ENCODE measurements at regions not wholly inside any gene's neighbourhood (a gene's known extent, or its start where the extent isn't known, plus 50 kb on each side); places are given as distances from the start of the nearest gene placed in this dataset.
A peak's percentile ranks its signal among the peaks of the same experiment; 100 is the strongest.

DNA sequence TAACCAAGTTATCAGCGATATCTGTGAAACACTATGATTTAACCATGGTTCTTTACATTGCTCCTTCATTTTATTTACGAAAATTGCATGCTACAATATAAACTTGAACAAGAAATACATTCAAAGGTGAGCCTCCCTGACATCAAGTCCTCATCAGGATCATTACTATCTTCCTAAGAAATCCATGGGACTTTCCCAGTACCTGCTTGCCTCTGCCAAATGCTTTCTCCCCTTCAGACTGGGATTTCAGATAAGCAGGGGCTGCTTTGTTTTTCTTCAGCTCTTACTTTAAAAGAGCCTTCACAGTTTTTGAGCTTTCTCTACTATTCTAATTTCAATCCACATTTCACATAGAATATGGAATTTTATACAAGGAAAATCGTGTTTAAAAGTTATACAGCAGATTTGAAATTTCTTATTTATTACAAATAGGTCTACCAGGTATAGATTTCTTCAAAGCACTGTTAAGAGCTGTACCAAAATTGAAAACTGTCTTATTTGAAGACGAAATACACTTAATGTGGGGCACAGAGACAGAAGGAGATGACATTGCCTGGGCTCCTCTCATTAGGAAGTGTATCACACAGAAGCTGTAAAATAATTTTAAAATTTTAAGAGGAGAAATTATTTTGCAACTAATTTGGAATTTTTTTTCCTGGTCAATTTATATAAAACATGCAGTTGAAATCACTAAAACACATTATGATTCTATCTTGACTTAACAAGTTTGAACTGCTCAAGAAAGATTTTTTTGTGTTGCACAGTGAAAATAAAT is 615.0 kb upstream of the AGTR1 start:
- no peak for DNase-seq (ENCODE audit: low spot score)

DNA sequence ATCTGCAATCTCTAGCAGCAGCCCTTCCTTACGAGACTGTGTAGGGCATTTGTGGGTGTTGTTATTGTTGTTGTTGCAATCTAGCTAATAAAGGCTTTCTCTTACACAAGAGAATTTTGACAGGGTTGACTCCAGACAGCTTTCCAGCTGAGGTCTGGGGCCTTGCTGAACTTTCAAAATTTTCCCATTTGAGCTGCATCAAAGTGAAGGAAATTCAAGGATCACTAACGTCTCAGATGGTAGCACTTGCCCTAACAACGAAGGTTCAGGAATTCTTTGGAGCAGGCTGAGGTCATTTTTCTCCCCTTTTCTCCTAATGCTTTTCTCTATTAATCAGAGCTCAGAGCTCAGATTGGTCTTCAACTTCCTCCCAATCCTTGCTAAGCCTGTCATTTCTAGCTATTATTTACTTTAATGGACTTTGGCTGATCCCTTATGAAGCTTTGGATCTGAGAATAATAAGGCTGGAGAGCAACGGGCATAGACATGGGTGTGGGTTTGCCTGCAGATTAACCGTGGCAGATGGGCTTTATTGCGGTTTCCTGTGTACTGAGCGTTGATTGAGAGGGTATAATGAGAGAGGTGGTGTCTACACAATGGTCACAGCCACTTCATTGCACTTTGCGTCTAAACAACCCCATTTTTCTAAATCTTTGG is 614.0 kb upstream of the AGTR1 start:
- no peak for DNase-seq (ENCODE audit: low spot score)

DNA sequence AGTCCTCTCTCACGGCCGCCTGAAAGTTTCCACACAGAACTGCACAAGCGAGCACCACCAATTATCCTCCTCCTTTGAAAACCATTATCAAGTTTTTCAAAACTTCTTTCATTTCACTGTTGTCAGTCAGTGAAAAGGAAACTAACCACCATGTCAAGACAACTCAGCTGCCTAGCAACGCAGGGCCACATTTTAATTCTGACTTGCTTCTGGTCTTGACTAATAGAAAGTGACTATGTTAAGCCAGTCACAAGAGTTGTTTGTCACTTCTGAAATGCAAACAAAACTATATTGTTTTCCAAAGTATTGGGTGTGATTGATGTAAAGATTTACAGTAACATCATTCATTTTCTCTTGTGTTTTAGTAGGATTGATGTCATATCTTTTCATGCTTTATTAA is 612.8 kb upstream of the AGTR1 start:
- DNase-seq (ENCODE audit: low spot score), result no peak

DNA sequence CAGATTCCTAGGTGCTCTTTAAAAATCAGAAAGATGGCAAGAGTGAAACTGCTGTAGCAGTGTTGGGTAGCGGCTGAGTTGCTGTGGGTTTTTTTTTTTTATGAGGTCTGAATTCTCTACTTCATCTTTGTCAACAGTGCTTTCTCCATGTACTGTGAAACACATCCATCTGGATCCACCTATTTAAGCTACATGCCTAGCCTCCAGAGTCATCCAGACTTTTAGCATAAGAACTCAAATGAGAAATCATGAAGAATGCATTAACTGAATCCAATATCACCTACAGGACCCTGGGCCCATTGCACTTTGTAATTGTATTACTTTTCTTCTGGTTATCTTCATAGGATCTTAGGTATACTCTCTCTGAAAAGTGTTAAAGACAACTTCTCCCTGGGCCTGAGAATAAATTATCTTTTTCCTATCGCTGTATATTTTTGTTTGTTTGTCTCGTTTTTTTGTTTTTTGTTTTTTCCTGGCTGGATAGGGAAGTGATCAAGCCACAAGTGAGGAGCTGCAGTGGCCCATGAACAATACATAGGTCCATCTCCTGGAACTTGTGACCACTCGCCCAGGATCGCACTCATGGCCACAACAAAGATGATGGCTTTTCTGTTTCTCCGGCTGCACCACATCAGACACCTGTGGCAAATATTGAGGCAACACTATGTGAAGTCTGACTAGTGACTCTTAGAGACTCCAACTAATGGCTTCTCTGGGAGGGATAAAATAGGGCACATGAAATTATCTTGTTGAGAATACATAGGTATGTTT is 609.9 kb upstream of the AGTR1 start:
- no peak for DNase-seq (ENCODE audit: low spot score)

DNA sequence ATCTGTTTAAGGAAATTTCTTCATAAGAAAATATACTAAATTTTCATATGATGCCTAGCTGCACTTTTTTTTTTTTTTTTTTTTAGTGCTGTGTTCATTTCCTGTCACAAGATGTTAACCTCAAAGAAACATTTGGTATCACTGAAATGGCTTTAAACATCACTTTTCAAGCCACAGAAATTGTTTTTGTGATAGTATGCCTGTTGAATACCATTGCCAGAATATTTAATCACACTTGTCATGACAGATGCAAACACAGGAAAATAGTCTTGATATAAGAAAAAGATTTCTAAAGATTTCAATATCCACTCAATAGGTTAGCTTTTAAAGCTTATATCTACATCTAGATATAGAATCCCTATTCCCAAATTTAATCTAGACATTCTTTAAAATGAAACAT is 608.5 kb upstream of the AGTR1 start:
- DNase-seq (ENCODE audit: low spot score), result no peak

DNA sequence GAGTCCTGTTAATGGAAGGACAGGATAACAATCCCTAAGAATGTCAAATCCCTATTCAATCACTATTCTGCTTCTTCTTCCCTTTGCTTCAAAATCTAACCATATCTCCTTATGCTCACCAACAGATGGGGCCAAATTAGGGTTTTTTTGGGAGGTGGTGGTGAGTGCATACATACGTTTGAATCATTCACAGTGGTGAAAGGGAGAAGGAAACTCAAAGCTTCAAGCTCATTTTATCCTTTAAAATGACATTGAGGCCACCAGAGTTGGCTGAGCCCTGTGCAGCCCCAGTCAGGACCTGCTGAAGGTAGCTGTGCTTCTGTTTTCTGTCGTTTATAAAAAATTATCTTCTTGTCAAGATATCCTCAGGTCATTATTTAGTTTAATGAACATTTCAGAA is 607.5 kb upstream of the AGTR1 start:
- no peak for DNase-seq (ENCODE audit: low spot score)

DNA sequence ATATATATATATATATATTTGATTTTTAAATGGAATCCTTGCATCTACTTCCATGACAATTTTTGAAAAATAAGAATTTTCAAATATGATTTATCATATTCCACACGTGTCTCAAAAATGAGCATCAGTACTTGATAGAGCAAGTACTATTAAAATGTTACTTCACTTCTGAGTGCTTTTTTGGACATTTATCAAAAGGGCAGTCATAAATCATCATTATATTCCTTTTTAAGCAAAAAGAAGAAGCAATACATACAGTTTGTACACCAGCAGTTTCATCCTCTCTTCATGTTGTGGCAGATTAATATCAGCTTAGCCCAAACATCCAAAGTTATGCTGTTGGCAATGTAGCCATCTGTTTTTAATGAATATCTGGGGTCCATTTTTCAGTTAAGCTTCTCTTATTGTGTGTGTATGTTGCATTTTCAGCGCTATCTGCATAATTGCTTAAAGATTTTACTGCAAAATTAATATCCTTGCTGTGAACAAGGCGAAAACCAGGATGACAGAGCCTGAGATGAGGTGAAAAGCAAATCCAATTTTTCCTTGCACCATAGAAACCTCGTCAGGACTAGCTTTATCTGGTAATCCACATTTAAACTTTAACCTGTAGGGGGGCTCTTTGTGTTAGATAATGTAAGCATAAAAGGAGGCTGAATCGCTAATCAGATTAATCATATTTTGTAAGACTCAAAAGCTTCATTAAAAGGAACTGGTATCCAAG is 604.9 kb upstream of the AGTR1 start:
- no peak for DNase-seq (ENCODE audit: low spot score)

DNA sequence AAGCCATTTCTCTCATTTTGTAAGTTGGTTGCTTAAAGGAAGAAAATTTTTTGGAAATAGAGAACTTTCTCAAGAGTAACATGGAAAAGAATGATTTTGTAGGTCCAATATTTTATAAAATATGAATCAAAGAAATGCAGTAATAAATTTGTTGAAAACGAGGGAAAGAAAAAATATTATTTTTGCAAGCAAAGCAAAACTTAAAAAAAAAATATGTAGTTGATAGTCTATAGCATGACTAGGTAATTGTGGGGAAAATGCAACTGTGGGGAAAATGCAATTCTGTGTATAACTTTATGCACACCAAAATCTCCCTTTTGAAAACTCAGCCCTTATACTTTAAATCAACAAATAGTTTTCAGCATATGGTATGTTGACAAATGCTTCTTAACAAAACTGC is 604.0 kb upstream of the AGTR1 start:
- DNase-seq (ENCODE audit: low spot score), result no peak

DNA sequence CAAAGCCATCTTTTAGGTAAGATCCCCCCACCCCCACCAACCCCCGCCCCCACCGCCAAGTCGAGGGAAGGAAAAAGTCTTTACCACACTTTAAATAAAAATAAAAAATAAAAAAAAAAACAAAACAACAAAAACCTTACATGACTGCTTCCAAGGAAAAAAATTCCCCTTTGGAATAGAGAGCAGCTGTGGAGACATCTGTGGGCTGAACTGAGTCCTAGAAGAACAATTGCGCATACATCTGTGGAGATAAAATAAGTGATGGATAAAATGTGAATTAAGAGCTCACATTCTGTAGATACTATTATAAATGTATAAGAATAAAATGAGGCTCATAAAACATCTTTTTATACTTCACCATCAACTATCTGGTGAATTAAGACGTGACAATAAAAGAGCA is 601.7 kb upstream of the AGTR1 start:
- no peak for DNase-seq (ENCODE audit: low spot score)

DNA sequence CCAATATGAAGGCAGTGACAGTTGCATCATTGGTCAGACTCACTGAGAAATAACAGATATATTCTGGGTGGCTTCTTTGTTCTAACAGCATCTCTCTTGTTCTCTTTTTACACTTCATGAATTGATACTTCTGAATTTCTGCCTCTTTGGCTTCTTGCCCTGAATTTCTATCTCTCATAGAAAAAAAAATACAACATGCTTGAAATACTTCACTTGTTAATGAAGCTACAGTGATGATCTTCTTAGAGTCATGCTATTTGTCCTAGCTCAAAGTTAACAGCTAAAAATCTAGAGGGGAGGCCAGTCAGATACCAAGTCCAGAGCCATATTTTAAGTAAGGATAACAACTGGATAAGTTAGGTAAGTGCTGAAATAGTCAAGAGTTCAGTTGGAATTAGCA is 597.2 kb upstream of the AGTR1 start:
- DNase-seq (ENCODE audit: low spot score), result no peak

DNA sequence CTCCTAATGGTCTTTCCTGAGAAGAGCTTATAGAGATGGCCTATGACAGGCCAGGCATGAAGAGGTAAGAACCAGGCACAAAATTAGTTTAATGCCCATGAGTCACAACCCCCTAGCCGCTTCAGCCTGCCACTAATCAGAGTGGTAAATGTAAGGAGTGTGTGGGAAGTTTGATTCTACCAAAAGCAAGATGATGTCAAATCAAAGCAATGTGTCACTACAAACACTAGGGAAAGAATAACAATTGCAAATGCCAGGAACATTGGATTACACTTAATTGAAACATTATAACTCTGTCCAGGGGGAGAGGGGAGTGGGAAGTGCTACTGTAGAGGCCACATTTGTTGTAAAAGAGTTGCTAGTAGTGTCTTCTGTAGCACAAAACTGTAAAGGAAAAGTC is 596.6 kb upstream of the AGTR1 start:
- DNase-seq (ENCODE audit: low spot score), result no peak

DNA sequence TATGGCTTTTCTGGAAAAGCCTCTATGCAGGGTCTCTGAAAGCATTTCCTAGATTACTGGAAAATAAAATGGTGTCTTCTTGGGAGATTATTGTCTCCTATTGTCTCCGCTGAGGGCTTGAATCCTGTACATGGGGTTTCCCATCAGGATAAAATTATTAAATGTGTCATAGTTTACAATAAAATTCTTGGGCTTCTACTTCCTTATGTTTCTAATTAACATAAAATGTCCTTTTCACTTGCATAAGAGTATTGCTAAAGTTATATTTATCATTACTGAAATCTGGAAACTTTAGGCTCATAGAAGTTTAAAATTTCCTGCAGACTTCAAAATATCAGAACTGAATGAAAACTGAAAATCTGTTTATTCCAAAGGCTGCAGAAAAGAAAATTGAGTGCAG is 595.5 kb upstream of the AGTR1 start:
- no peak for DNase-seq (ENCODE audit: low spot score)

DNA sequence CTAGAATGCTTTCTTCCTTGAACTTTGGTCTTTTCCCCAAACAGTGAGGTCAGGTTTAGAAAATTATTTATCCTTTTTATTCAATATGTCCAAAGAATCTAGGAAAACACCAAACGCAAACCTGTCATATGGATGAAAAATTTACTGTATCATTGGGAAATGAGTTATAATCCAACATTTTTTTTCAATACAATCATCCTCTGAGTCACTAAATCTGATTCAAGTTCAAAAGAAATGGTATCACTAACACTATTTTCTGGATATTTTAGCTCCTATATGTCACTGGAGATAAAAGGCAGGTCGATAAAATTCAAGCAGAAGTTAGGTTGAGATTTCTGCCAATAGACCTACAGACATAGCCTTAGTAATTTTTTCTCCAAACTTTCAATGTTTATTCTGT is 591.6 kb upstream of the AGTR1 start:
- DNase-seq (ENCODE audit: low spot score), result no peak

DNA sequence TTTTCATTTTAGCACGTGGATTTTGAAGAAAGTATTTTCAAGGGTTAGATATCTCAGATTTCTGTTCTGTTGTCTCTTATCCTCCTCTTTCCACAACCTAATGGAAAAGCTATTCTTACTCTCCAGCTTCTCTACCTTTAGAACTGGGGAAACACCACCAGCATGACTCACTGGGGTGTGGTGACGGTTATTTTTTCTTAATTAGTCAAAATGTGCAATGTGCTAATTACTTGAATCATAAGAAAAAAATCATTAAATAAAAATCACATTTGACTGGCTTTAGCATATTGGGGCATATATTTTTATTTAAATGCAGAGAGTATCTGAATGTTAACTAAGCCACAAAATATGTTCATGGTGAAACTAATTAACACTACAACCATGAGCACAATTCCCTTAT is 570.7 kb upstream of the AGTR1 start:
- no peak for DNase-seq (ENCODE audit: low spot score)

DNA sequence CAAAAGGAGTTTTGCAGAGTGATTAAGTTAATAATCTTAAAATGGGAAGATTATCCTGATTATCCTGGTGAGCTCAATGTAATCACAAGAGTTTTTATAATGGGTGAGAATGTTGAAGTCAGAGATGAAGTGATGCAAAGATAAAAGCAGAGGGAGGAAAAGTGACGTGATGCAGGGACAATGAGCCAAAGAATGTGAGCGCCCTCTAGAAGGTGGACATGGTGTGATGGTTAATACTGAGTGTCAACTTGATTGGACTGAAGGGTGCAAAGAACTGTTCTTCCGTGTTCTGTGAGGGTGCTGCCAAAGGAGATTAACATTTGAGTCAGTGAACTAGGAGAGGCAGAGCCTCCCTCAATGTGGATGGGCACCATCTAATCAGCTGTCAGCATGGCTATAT is 569.6 kb upstream of the AGTR1 start:
- DNase-seq (ENCODE audit: low spot score), result no peak

DNA sequence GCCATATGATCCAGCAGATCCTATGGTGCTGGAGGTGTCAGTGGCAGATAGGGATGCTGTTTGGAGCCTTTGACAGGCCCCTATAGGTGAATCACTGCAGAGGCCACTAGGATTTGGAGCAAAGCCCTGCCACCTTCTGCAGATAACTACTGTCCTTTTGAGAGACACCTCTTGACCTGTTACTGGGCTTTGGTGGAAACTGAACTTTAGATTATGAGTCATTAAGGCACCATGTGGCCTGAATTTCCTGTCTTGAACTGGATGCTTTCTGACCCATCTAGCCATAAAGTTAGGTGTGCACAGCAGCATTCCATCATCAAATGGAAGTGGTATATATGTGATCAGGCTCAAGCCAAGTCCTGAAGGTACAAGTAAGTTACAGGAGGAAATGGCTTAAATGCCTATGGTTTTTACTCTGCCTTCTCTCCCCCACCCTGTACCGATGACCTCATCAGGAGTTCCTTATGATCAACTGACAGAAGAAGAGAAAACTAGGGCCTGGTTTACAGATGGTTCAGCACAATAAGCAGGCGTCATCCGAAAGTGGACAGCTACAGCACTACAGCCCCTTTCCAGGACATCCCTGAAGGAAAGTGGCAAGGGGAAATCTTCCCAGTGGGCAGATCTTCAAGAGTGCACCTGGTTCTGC is 565.6 kb upstream of the AGTR1 start:
- DNase-seq (ENCODE audit: low spot score), result no peak

DNA sequence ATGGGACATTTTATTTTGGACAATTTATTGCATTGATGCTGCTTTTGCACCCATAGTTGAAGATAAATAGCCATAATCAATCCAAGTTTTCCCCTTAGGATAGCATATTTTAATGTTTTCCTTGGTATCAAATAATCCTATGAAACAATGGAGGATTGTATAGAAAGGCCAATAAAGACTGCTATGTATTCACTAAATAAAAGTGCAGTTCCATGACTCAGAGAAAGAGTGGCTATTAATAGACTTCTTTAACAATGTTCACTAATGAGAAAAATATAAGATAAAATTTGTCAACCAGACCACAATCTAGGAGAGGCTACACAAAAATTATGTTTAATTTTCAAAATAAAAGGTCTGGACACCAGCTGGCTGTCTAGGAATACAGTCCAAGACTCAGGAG is 560.9 kb upstream of the AGTR1 start:
- DNase-seq (ENCODE audit: low spot score), result peak; percentile 89

DNA sequence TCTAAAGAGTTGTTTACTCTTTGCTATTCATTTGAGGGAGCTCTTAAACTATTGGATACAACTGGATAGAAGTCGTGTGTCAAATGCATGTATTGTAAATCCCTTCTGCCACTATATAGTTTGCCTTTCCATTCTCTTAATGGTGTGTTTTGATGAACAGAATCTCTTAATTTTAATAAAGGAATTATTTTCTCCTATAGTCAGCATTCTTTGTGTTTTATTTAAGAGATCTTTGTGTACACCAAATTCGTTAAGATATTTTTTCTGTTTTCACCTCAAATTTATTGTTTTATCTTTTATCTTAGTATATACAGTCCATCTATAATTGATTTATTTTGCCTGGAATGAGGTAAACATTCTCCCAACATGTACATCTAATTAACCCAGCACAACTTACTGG is 551.5 kb upstream of the AGTR1 start:
- DNase-seq (ENCODE audit: low spot score), result no peak

DNA sequence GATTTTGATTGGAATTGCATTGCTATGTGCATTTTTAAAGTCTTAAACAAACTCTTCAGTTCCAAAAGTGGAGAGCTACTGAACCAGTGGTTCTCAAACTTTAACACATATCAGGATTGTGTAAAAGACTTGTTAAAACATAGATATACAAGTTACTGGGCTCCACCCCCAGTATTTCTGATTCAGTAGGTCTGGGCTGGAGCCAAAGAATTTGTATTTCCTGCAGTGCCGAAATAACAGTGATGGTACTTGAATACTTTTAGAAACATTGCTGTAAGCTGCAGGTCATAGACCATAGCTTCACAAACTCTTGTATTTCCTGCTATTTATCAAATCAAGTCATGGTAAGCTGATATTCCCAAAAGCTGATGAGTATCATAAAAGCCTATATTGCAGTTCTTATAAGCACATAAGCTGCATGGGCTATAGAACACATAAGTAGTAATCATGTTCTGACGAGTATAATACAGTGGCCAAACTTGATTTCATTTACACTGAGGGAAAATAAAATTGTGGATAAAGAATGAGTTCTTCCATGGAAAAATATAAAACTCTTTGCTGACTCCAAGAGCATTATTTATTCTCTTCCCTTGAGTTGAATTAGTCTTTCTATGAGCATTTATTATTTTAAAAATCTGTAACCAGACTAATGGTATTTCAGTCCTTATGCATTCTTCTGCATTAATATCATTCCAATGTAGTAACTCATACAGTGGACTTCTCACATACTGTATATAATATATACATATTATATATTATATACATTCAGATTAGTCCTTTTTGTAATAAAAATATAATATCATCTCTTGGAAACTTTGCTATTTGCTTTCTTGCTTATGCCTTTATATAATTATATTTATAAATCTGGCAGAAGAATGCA is 550.5 kb upstream of the AGTR1 start:
- no peak for DNase-seq (ENCODE audit: low spot score)

DNA sequence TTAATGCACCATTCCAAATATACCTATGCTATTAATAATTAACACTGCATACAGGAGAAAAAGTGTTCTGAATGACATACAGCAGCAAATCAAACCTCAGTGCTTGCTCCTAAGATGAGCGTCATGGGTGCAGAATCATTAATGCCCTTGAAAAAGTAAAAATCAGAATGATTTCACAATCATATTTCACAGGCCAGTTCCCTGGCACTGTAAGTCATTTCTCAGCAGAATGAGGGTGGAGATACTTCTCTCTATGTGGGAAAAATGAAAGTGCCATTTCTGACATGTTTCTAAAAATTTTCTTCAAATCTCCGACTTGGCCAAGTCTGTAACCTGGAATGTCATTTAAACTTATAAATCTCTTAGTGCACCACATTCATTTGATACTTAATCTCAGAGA is 549.8 kb upstream of the AGTR1 start:
- DNase-seq (ENCODE audit: low spot score), result no peak

DNA sequence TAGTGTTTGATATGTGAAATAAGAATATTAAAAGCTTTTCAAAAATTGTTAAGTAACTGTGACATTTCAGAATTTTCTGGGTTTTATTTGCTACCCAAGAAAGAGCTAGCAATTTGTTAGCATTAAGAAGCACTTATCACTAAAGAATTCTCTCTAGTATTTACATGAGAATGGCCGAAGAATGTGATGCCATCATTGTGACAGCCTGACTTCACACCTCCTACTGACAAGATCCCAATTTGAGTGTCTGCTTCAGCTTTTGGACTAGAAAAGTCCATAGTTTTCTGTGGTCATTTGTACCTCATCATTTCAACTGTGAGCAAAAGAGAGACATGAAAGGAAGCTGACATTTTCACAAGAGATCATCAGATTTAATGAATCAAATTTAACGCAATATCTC is 548.1 kb upstream of the AGTR1 start:
- no peak for DNase-seq (ENCODE audit: low spot score)
